CD4-positive, CD25-positive, alpha-beta regulatory T cell (primary cell): ENCODE measurements at regions not wholly inside any gene's neighbourhood (a gene's known extent, or its start where the extent isn't known, plus 50 kb on each side); places are given as distances from the start of the nearest gene placed in this dataset.
A peak's percentile ranks its signal among the peaks of the same experiment; 100 is the strongest.

Source experiments
- ATAC-seq, 2 donors: fragments of 150-1000 bp; cut with Tn5 transposase; one replicate each; pipeline ENCODE4 v1.10.0; 2021; ENCODE audit warnings: low read depth in 2 of 2, moderate number of reproducible peaks in 2 of 2, moderate library complexity in 1 of 2
- DNase-seq, 3 donors: peaks; one replicate each; pipeline versions ENCODE4 v3.0.0 to v3.0.0-alpha.2; 2012 to 2022; ENCODE audit warnings: mixed read lengths in 1 of 3
- H3K27ac ChIP-seq: one replicate; pipeline ENCODE4 v1.7.0; 2013; ENCODE audit warnings: mild to moderate bottlenecking, low read length; ENCODE audit not compliant: insufficient read depth, poor library complexity, severe bottlenecking
- H3K27me3 ChIP-seq: one replicate; pipeline ENCODE4 v1.7.0; 2013; ENCODE audit warnings: low read length; ENCODE audit not compliant: control insufficient read depth, insufficient read depth
- H3K36me3 ChIP-seq: one replicate; pipeline ENCODE4 v1.7.0; 2013; ENCODE audit warnings: mild to moderate bottlenecking, low read length, moderate library complexity; ENCODE audit not compliant: control insufficient read depth, insufficient read depth
- H3K4me1 ChIP-seq: 2 replicates; pipeline ENCODE4 v1.7.0; 2013; ENCODE audit warnings: mild to moderate bottlenecking, low read length; ENCODE audit not compliant: insufficient read depth, control insufficient read depth, poor library complexity, severe bottlenecking
- H3K4me3 ChIP-seq: one replicate; pipeline ENCODE4 v1.7.0; 2013; ENCODE audit warnings: low read depth, mild to moderate bottlenecking, low read length, moderate library complexity
- H3K9me3 ChIP-seq, 2 experiments: 1 replicate in 1 of 2; 2 replicates in 1 of 2; pipeline ENCODE4 v1.7.0; 2013; ENCODE audit warnings: low read length in 2 of 2, mild to moderate bottlenecking in 1 of 2, moderate library complexity in 1 of 2; ENCODE audit not compliant: control insufficient read depth in 2 of 2
- H3K27ac Mint-ChIP-seq, 3 donors: one replicate each; pipeline ENCODE4 v1.8.0; 2020 to 2022; ENCODE audit warnings: mild to moderate bottlenecking in 3 of 3, mixed read lengths in 3 of 3, moderate library complexity in 2 of 3
- H3K27me3 Mint-ChIP-seq: one replicate; pipeline ENCODE4 v1.8.0; 2022; ENCODE audit warnings: mild to moderate bottlenecking, mixed read lengths
- H3K36me3 Mint-ChIP-seq: one replicate; pipeline ENCODE4 v1.8.0; 2020; ENCODE audit warnings: mixed read lengths
- H3K4me1 Mint-ChIP-seq, 4 donors: one replicate each; pipeline ENCODE4 v1.8.0; 2020 to 2022; ENCODE audit warnings: mixed read lengths in 4 of 4, mild to moderate bottlenecking in 1 of 4
- H3K4me3 Mint-ChIP-seq, 4 donors: one replicate each; pipeline ENCODE4 v1.8.0; 2020 to 2022; ENCODE audit warnings: mild to moderate bottlenecking in 4 of 4, mixed read lengths in 4 of 4, moderate library complexity in 3 of 4
- H3K9me3 Mint-ChIP-seq, 7 donors: one replicate each; pipeline ENCODE4 v1.8.0; 2020 to 2022; ENCODE audit warnings: mixed read lengths in 7 of 7, mild to moderate bottlenecking in 3 of 7, moderate library complexity in 2 of 7

GRCh38 chr9:30773427-30773826 is 1611.0 kb upstream of the ACO1 start:
- H3K4me3 ChIP-seq: no peak overlapping the region
- ATAC-seq (no peak), DNase-seq (no peak)
- H3K27ac ChIP-seq: no peak overlapping the region
- H3K4me1 Mint-ChIP-seq: no peaks in the 10 kb centered on the region
- H3K4me3 Mint-ChIP-seq: no peak overlapping the region
- H3K36me3 Mint-ChIP-seq: no peaks in the 10 kb centered on the region
- no peaks in the 10 kb centered on the region for H3K36me3 ChIP-seq
- peaks cover 0 to 6% (median 0%) of the 10 kb centered on the region in 7 donors for H3K9me3 Mint-ChIP-seq
- H3K9me3 ChIP-seq: no peaks in the 10 kb centered on the region
- H3K27ac Mint-ChIP-seq: no peak overlapping the region
- no peaks in the 10 kb centered on the region for H3K27me3 ChIP-seq
- no peaks in the 10 kb centered on the region for H3K4me1 ChIP-seq
- H3K27me3 Mint-ChIP-seq: no peaks in the 10 kb centered on the region

GRCh38 chr9:30774326-30774725 is 1610.1 kb upstream of the ACO1 start:
- no peaks in the 10 kb centered on the region for H3K27me3 ChIP-seq
- H3K27ac ChIP-seq: no peak overlapping the region
- Mint-ChIP-seq H3K27ac (no peak overlapping the region), H3K4me3 (no peak overlapping the region), H3K4me1 (no peaks in the 10 kb centered on the region), H3K36me3 (no peaks in the 10 kb centered on the region), H3K27me3 (no peaks in the 10 kb centered on the region), H3K9me3 (peaks cover 0 to 6% (median 0%) of the 10 kb centered on the region in 7 donors)
- no peak for DNase-seq
- ATAC-seq: no peak
- H3K9me3 ChIP-seq: no peaks in the 10 kb centered on the region
- H3K4me1 ChIP-seq: no peaks in the 10 kb centered on the region
- no peaks in the 10 kb centered on the region for H3K36me3 ChIP-seq
- no peak overlapping the region for H3K4me3 ChIP-seq

- Mint-ChIP-seq H3K9me3 (peaks cover 0 to 6% (median 0%) of the 10 kb centered on the region in 7 donors), H3K4me1 (no peaks in the 10 kb centered on the region), H3K36me3 (no peaks in the 10 kb centered on the region), H3K27ac (no peak overlapping the region), H3K27me3 (no peaks in the 10 kb centered on the region), H3K4me3 (no peak overlapping the region)
- DNase-seq (no peak), ATAC-seq (no peak)
- H3K4me1 ChIP-seq: no peaks in the 10 kb centered on the region
- H3K9me3 ChIP-seq: no peaks in the 10 kb centered on the region
- no peak overlapping the region for H3K4me3 ChIP-seq
- H3K27me3 ChIP-seq: no peaks in the 10 kb centered on the region
- no peaks in the 10 kb centered on the region for H3K36me3 ChIP-seq
- H3K27ac ChIP-seq: no peak overlapping the region
Observed at GRCh38 chr9:30775236-30775635, 1609.2 kb upstream of the ACO1 start.

GRCh38 chr9:30796764-30797163 is 1587.7 kb upstream of the ACO1 start:
- H3K4me1 ChIP-seq: no peaks in the 10 kb centered on the region
- Mint-ChIP-seq H3K9me3 (no peaks in the 10 kb centered on the region), H3K27me3 (no peaks in the 10 kb centered on the region), H3K4me1 (no peaks in the 10 kb centered on the region), H3K27ac (no peak overlapping the region), H3K36me3 (no peaks in the 10 kb centered on the region), H3K4me3 (no peak overlapping the region)
- no peak overlapping the region for H3K27ac ChIP-seq
- no peaks in the 10 kb centered on the region for H3K27me3 ChIP-seq
- H3K36me3 ChIP-seq: no peaks in the 10 kb centered on the region
- DNase-seq: no peak
- no peak for ATAC-seq
- no peak overlapping the region for H3K4me3 ChIP-seq
- no peaks in the 10 kb centered on the region for H3K9me3 ChIP-seq

GRCh38 chr9:30799527-30800101 is 1584.8 kb upstream of the ACO1 start:
- H3K27ac ChIP-seq: no peak overlapping the region
- H3K4me1 ChIP-seq: no peaks in the 10 kb centered on the region
- H3K4me1 Mint-ChIP-seq: no peaks in the 10 kb centered on the region
- no peak for ATAC-seq
- no peaks in the 10 kb centered on the region for H3K36me3 ChIP-seq
- no peak overlapping the region for H3K4me3 ChIP-seq
- H3K9me3 ChIP-seq: no peaks in the 10 kb centered on the region
- DNase-seq: no peak
- H3K36me3 Mint-ChIP-seq: no peaks in the 10 kb centered on the region
- no peak overlapping the region for H3K27ac Mint-ChIP-seq
- no peaks in the 10 kb centered on the region for H3K27me3 ChIP-seq
- H3K27me3 Mint-ChIP-seq: no peaks in the 10 kb centered on the region
- H3K9me3 Mint-ChIP-seq: peaks cover 0 to 4% (median 0%) of the 10 kb centered on the region in 7 donors
- H3K4me3 Mint-ChIP-seq: no peak overlapping the region

GRCh38 chr9:30800421-30800820 is 1584.0 kb upstream of the ACO1 start:
- Histone ChIP-seq H3K4me3 (no peak overlapping the region), H3K27me3 (no peaks in the 10 kb centered on the region), H3K36me3 (no peaks in the 10 kb centered on the region), H3K27ac (no peak overlapping the region), H3K4me1 (no peaks in the 10 kb centered on the region), H3K9me3 (no peaks in the 10 kb centered on the region)
- Mint-ChIP-seq H3K9me3 (peaks cover 0 to 4% (median 0%) of the 10 kb centered on the region in 7 donors), H3K27me3 (no peaks in the 10 kb centered on the region), H3K27ac (peak overlapping the region in 1 of 3 donors; percentile 66), H3K36me3 (no peaks in the 10 kb centered on the region), H3K4me1 (no peaks in the 10 kb centered on the region), H3K4me3 (no peak overlapping the region)
- ATAC-seq (no peak), DNase-seq (no peak)

GRCh38 chr9:30812821-30813220 is 1571.6 kb upstream of the ACO1 start:
- Histone ChIP-seq H3K9me3 (no peaks in the 10 kb centered on the region), H3K27me3 (no peaks in the 10 kb centered on the region), H3K36me3 (no peaks in the 10 kb centered on the region), H3K4me3 (no peak overlapping the region), H3K4me1 (no peaks in the 10 kb centered on the region), H3K27ac (no peak overlapping the region)
- no peak for ATAC-seq
- Mint-ChIP-seq H3K9me3 (no peaks in the 10 kb centered on the region), H3K27me3 (no peaks in the 10 kb centered on the region), H3K27ac (no peak overlapping the region), H3K4me3 (no peak overlapping the region), H3K36me3 (no peaks in the 10 kb centered on the region), H3K4me1 (no peaks in the 10 kb centered on the region)
- no peak for DNase-seq

GRCh38 chr9:30815585-30815984 is 1568.9 kb upstream of the ACO1 start:
- no peak overlapping the region for H3K4me3 ChIP-seq
- ATAC-seq (no peak), DNase-seq (no peak)
- Mint-ChIP-seq H3K4me1 (no peaks in the 10 kb centered on the region), H3K4me3 (no peak overlapping the region), H3K27ac (no peak overlapping the region), H3K36me3 (no peaks in the 10 kb centered on the region), H3K27me3 (no peaks in the 10 kb centered on the region), H3K9me3 (no peaks in the 10 kb centered on the region)
- no peaks in the 10 kb centered on the region for H3K27me3 ChIP-seq
- no peaks in the 10 kb centered on the region for H3K36me3 ChIP-seq
- H3K9me3 ChIP-seq: no peaks in the 10 kb centered on the region
- no peak overlapping the region for H3K27ac ChIP-seq
- H3K4me1 ChIP-seq: no peaks in the 10 kb centered on the region
